ENCODE measurements at regions not wholly inside any gene's neighbourhood (a gene's known extent, or its start where the extent isn't known, plus 50 kb on each side); places are given as distances from the start of the nearest gene placed in this dataset.

DNA sequence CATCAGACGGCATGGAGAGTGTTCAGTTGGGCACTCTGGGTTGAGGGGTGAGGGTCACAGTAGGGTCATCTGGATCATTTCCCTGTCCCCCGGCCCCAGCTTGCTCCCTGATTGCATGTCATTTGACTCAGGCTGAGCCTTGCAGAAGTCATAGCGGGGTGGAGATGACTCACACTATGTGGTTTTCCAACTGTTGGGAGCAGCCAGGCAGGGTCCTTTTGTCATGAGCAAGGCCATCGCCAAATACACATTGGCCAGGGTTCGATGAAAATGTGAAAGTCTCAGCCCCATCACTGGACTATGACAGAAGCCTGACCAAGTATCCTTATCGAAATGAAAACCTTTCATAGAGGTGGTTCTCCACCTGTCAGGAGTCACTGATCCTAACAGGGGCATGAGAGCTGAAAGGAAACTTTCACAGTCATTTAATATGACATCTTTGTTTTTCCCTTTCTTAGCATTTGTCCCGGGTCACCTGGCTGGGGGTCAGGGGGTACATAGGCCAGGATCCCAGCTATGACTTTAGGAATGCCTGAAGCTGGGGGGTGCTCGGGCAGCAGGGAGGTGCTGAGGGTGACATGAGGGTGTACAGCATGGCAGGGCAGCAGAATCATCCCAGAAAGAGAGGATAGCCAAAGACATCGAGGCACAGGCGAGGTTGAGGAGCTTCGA is 70.2 kb upstream of the CD93 start (continued):
- TF ChIP-seq NR2C2 (CRISPR knock-in tag; IDR thresholded peaks at IDR 0.05) (peak; percentile 60; the same call in 1 of the 2 replicates), NR2C2 (tag; IDR thresholded peaks at IDR 0.05) (peak; percentile 92), CBX3 (IDR thresholded peaks at IDR 0.05; ENCODE audit: borderline replicate concordance in 1 of 2, low read length in 2 of 2) (no peak), SAFB (IDR thresholded peaks at IDR 0.05; ENCODE audit: borderline replicate concordance, low read depth, low read length) (no peak), ZNF175 (CRISPR knock-in tag; IDR thresholded peaks at IDR 0.05; ENCODE audit: low read depth) (peak; percentile 99), ILF3 (IDR thresholded peaks at IDR 0.05; ENCODE audit: borderline replicate concordance) (no peak), ZNF764 (CRISPR knock-in tag; IDR thresholded peaks at IDR 0.05; ENCODE audit: low read depth) (no peak), IFI16 (CRISPR knock-in tag; IDR thresholded peaks at IDR 0.05) (peak; percentile 70; the same call in 1 of the 2 replicates), TCF7 (IDR thresholded peaks at IDR 0.05; ENCODE audit: borderline replicate concordance) (no peak), SRSF9 (IDR thresholded peaks at IDR 0.05; ENCODE audit: borderline replicate concordance, low read depth, low read length) (no peak), SOX6 (IDR thresholded peaks at IDR 0.05) (peak; percentile 60; the same call in 1 of the 2 replicates), KHSRP (IDR thresholded peaks at IDR 0.05) (no peak), STAT5B (CRISPR knock-in tag; IDR thresholded peaks at IDR 0.05) (no peak), GABPA (tag; conservative IDR thresholded peaks at IDR 0.05; ENCODE audit: low read depth) (no peak)
- TF ChIP-seq, protein P1, sequence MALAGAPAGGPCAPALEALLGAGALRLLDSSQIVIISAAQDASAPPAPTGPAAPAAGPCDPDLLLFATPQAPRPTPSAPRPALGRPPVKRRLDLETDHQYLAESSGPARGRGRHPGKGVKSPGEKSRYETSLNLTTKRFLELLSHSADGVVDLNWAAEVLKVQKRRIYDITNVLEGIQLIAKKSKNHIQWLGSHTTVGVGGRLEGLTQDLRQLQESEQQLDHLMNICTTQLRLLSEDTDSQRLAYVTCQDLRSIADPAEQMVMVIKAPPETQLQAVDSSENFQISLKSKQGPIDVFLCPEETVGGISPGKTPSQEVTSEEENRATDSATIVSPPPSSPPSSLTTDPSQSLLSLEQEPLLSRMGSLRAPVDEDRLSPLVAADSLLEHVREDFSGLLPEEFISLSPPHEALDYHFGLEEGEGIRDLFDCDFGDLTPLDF (CRISPR knock-in tag; IDR thresholded peaks at IDR 0.05), result no peak
- TF ChIP-seq, protein P2, sequence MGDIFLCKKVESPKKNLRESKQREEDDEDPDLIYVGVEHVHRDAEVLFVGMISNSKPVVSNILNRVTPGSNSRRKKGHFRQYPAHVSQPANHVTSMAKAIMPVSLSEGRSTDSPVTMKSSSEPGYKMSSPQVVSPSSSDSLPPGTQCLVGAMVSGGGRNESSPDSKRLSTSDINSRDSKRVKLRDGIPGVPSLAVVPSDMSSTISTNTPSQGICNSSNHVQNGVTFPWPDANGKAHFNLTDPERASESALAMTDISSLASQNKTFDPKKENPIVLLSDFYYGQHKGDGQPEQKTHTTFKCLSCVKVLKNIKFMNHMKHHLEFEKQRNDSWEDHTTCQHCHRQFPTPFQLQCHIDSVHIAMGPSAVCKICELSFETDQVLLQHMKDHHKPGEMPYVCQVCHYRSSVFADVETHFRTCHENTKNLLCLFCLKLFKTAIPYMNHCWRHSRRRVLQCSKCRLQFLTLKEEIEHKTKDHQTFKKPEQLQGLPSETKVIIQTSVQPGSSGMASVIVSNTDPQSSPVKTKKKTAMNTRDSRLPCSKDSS (IDR thresholded peaks at IDR 0.05; ENCODE audit: low read depth, partially characterized antibody), result no peak
- TF ChIP-seq, protein P3, sequence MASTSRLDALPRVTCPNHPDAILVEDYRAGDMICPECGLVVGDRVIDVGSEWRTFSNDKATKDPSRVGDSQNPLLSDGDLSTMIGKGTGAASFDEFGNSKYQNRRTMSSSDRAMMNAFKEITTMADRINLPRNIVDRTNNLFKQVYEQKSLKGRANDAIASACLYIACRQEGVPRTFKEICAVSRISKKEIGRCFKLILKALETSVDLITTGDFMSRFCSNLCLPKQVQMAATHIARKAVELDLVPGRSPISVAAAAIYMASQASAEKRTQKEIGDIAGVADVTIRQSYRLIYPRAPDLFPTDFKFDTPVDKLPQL (IDR thresholded peaks at IDR 0.05; ENCODE audit: extremely low read depth, insufficient read length), result no peak
- TF ChIP-seq, protein P4, sequence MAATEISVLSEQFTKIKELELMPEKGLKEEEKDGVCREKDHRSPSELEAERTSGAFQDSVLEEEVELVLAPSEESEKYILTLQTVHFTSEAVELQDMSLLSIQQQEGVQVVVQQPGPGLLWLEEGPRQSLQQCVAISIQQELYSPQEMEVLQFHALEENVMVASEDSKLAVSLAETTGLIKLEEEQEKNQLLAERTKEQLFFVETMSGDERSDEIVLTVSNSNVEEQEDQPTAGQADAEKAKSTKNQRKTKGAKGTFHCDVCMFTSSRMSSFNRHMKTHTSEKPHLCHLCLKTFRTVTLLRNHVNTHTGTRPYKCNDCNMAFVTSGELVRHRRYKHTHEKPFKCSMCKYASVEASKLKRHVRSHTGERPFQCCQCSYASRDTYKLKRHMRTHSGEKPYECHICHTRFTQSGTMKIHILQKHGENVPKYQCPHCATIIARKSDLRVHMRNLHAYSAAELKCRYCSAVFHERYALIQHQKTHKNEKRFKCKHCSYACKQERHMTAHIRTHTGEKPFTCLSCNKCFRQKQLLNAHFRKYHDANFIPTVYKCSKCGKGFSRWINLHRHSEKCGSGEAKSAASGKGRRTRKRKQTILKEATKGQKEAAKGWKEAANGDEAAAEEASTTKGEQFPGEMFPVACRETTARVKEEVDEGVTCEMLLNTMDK (IDR thresholded peaks at IDR 0.05; ENCODE audit: borderline replicate concordance, insufficient read depth, low read depth, low read length, poor library complexity, severe bottlenecking), result no peak
- TF ChIP-seq, protein P5, sequence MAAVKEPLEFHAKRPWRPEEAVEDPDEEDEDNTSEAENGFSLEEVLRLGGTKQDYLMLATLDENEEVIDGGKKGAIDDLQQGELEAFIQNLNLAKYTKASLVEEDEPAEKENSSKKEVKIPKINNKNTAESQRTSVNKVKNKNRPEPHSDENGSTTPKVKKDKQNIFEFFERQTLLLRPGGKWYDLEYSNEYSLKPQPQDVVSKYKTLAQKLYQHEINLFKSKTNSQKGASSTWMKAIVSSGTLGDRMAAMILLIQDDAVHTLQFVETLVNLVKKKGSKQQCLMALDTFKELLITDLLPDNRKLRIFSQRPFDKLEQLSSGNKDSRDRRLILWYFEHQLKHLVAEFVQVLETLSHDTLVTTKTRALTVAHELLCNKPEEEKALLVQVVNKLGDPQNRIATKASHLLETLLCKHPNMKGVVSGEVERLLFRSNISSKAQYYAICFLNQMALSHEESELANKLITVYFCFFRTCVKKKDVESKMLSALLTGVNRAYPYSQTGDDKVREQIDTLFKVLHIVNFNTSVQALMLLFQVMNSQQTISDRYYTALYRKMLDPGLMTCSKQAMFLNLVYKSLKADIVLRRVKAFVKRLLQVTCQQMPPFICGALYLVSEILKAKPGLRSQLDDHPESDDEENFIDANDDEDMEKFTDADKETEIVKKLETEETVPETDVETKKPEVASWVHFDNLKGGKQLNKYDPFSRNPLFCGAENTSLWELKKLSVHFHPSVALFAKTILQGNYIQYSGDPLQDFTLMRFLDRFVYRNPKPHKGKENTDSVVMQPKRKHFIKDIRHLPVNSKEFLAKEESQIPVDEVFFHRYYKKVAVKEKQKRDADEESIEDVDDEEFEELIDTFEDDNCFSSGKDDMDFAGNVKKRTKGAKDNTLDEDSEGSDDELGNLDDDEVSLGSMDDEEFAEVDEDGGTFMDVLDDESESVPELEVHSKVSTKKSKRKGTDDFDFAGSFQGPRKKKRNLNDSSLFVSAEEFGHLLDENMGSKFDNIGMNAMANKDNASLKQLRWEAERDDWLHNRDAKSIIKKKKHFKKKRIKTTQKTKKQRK (IDR thresholded peaks at IDR 0.05; ENCODE audit: borderline replicate concordance, low read depth, low read length), result no peak
